GM19438 (cell line): ENCODE measurements at regions not wholly inside any gene's neighbourhood (a gene's known extent, or its start where the extent isn't known, plus 50 kb on each side); places are given as distances from the start of the nearest gene placed in this dataset.
"Not testable (repeated sequence)": the region's sequence is repeated elsewhere in the genome, so short reads cannot be mapped to it uniquely, and the experiment has no call there.

Source experiments
- ATAC-seq: cut with Tn5 transposase; IDR thresholded peaks from one replicate; pipeline ENCODE4 v1.9.1; 2021; ENCODE audit warnings: low read depth; ENCODE audit not compliant: unreplicated experiment

DNA sequence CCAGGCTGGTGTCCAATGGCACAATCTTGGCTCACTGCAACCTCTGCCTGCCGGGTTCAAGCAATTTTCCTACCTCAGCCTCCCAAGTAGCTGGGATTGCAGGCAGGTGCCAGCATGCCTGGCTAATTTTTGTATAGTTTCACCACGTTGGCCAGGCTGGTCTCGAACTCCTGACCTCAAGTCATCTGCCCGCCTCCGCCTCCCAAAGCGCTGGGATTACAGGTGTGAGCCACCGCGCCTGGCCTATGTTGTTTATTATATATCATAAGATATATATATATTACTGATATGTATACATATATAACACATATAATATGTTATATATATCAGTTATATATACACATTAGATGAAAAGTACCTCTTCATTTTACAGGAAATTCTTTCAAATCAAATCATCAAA is 914.7 kb downstream of the FOXD4L5 start:
- not testable (repeated sequence) for ATAC-seq

DNA sequence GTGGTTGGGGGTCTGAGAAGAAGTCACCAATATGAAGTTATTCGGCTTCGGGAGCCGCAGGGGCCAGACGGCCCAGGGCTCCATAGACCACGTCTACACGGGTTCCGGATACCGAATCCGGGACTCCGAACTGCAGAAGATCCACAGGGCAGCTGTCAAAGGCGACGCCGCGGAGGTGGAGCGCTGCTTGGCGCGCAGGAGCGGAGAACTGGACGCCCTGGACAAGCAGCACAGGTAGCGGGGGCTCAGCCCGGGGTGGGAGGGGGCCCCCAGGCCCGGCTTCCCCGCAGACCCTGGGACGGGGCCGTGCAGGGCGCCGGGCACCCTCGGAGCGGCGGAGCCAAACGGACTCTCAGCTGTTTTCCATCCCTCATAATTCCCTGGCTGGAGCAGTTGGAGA is 915.4 kb downstream of the FOXD4L5 start:
- not testable (repeated sequence) for ATAC-seq

DNA sequence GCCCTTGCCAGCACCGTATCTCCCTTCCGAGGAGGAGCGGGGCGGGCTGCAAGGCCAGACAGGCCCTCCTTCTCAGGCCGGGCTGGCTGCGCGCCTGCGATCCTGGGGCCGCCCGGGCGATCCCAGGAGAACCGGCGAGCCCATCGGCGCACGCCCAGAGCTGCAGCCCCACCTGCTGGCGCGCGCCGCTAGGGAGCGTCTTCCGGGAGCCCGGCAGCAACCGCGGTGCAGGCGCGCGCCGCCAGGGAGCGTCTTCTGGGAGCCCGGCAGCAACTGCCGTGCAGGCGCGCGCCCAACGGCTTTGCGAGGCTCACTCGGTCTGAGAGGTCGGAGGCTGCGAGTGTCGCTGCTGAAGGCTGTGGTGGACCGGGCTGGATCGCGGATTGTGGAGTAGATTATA is 915.9 kb downstream of the FOXD4L5 start:
- ATAC-seq: peak; percentile 100

DNA sequence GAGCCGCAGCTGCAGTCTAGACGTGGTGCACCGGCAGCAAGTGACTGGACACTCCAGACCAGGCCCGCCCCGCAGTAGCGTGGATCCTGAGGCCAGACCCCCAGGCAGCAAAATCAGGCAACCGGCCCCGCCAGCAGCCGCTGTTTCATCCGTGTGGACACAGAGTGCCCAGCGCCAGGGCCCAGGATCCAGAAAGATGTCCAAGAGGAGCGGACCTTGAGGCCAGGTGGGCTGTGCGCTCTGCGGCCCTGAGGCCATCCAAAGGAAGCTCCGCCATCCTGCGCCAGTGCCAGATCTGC is 916.4 kb downstream of the FOXD4L5 start:
- ATAC-seq: not testable (repeated sequence)

DNA sequence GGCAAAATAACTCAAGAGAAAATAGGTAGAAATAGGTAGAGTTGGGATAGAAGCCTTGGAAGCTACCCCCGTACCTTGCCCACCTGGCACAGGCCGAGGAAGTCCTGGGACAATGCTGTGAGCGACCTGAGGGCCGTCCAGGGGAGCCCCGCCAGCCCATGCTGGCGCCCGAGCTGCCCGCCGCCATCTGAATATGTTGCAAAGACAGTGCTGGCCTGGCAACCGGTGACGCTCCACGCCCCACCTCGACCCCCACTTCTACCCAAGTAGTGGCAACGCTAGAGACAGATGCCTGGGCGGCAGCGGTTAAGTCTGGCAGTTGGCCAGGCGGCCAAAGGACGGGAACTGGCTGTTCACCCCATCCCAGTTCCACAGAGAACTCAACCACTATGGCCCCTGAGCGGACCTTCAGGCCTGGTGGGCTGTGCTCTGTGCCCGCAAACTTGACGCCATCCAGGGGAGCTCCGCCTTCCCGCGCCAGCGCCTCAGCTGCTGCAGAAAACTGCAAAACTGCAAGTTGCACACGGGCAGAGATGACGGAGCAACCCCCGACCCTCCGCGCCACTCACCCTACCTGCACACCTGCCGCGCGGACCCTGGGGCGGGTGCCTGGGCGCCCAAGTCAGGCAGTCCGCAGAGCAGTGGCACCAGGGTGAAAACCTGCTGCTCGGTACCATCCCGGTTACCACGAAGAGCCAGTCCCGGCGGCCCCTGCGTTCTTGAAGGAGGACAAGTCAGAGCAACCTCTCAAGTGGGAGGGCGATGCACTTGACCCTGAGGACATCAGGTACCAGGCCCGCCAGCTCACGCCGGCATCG is 917.0 kb downstream of the FOXD4L5 start:
- ATAC-seq: not testable (repeated sequence)
